Neural crest cell (in vitro differentiated cells): ENCODE measurements at regions not wholly inside any gene's neighbourhood (a gene's known extent, or its start where the extent isn't known, plus 50 kb on each side); places are given as distances from the start of the nearest gene placed in this dataset.

Experiments
- DNase-seq: peaks from one replicate; pipeline ENCODE4 v3.0.0; 2021; ENCODE audit warnings: low read depth, mixed read lengths, low spot score
- H3K27ac Mint-ChIP-seq: one replicate; pipeline ENCODE4 v1.8.0; 2021; ENCODE audit warnings: mild to moderate bottlenecking, mixed read lengths; ENCODE audit not compliant: unreplicated experiment
- H3K27me3 Mint-ChIP-seq: 2 replicates; pipeline ENCODE4 v1.8.0; 2021; ENCODE audit warnings: low read depth, mild to moderate bottlenecking, mixed read lengths
- H3K36me3 Mint-ChIP-seq: 2 replicates; pipeline ENCODE4 v1.8.0; 2021; ENCODE audit warnings: low read depth, mild to moderate bottlenecking, mixed read lengths
- H3K4me1 Mint-ChIP-seq: 2 replicates; pipeline ENCODE4 v1.8.0; 2021; ENCODE audit warnings: mixed read lengths
- H3K4me3 Mint-ChIP-seq: one replicate; pipeline ENCODE4 v1.8.0; 2021; ENCODE audit warnings: mild to moderate bottlenecking, mixed read lengths
- H3K9me3 Mint-ChIP-seq: 2 replicates; pipeline ENCODE4 v1.8.0; 2021; ENCODE audit warnings: mixed read lengths
- TF ChIP-seq, protein P1 (sequence below): fragments of 200-600 bp; sonication (generic); conservative IDR thresholded peaks from 2 replicates; pipeline ENCODE4 v1.5.0; 2021; ENCODE audit warnings: antibody characterized with exemption, mild to moderate bottlenecking

GRCh38 chr19:30118221-30118620 is 176.2 kb downstream of the URI1 start:
- no peaks in the 10 kb centered on the region for H3K36me3 Mint-ChIP-seq
- peaks cover 4% of the 10 kb centered on the region for H3K4me1 Mint-ChIP-seq
- peak overlapping the region; percentile 88 for H3K27ac Mint-ChIP-seq
- TF ChIP-seq, protein P1, sequence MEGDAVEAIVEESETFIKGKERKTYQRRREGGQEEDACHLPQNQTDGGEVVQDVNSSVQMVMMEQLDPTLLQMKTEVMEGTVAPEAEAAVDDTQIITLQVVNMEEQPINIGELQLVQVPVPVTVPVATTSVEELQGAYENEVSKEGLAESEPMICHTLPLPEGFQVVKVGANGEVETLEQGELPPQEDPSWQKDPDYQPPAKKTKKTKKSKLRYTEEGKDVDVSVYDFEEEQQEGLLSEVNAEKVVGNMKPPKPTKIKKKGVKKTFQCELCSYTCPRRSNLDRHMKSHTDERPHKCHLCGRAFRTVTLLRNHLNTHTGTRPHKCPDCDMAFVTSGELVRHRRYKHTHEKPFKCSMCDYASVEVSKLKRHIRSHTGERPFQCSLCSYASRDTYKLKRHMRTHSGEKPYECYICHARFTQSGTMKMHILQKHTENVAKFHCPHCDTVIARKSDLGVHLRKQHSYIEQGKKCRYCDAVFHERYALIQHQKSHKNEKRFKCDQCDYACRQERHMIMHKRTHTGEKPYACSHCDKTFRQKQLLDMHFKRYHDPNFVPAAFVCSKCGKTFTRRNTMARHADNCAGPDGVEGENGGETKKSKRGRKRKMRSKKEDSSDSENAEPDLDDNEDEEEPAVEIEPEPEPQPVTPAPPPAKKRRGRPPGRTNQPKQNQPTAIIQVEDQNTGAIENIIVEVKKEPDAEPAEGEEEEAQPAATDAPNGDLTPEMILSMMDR = no peak
- H3K9me3 Mint-ChIP-seq = peaks cover 7% of the 10 kb centered on the region
- DNase-seq = no peak
- H3K4me3 Mint-ChIP-seq = no peak overlapping the region
- H3K27me3 Mint-ChIP-seq = no peaks in the 10 kb centered on the region

DNA sequence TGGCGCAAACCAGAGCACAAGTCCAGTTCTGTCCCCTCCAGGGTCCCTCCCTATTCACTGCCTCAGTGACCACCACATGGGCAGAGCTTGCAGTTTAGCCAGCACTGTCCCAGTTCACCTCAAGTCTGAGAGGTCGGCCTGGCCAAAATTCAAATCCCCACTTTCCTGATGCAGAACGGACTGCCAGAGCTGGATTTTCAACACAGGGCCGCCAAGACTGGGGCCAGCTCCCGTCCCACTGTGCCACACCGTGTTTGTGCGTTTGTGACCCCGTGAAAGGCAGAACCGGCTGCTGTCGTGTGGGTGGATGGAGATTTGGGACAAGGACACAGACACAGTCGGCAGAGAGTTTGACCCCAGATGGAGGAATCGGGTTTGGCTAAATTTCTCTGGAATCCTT is 176.7 kb downstream of the URI1 start:
- no peaks in the 10 kb centered on the region for H3K27me3 Mint-ChIP-seq
- no peak overlapping the region for H3K4me3 Mint-ChIP-seq
- H3K27ac Mint-ChIP-seq = peak overlapping the region; percentile 67
- TF ChIP-seq, protein P1 = no peak
- no peak for DNase-seq
- H3K4me1 Mint-ChIP-seq = no peaks in the 10 kb centered on the region
- peaks cover 7% of the 10 kb centered on the region for H3K9me3 Mint-ChIP-seq
- H3K36me3 Mint-ChIP-seq = no peaks in the 10 kb centered on the region

- H3K27me3 Mint-ChIP-seq = no peaks in the 10 kb centered on the region
- H3K4me3 Mint-ChIP-seq = no peak overlapping the region
- TF ChIP-seq, protein P1 = no peak
- peak overlapping the region; percentile 44 for H3K27ac Mint-ChIP-seq
- no peaks in the 10 kb centered on the region for H3K36me3 Mint-ChIP-seq
- H3K9me3 Mint-ChIP-seq = peaks cover 7% of the 10 kb centered on the region
- DNase-seq = no peak
- H3K4me1 Mint-ChIP-seq = no peaks in the 10 kb centered on the region
These were observed 177.3 kb downstream of the URI1 start for GRCh38 chr19:30119180-30119908.

GRCh38 chr19:30120860-30121484 is 178.9 kb downstream of the URI1 start:
- Mint-ChIP-seq H3K4me3 (no peak overlapping the region), H3K36me3 (no peaks in the 10 kb centered on the region), H3K9me3 (peaks cover 7% of the 10 kb centered on the region), H3K4me1 (no peaks in the 10 kb centered on the region), H3K27me3 (no peaks in the 10 kb centered on the region), H3K27ac (no peak overlapping the region)
- TF ChIP-seq, protein P1 = no peak
- DNase-seq = no peak

- Mint-ChIP-seq H3K4me1 (no peaks in the 10 kb centered on the region), H3K9me3 (peaks cover 7% of the 10 kb centered on the region), H3K36me3 (no peaks in the 10 kb centered on the region), H3K4me3 (no peak overlapping the region), H3K27me3 (no peaks in the 10 kb centered on the region), H3K27ac (no peak overlapping the region)
- DNase-seq = no peak
- TF ChIP-seq, protein P1 = no peak
These were observed 180.4 kb downstream of the URI1 start for GRCh38 chr19:30122431-30122830.
